Right lung (tissue), 2 donors: ENCODE measurements at regions not wholly inside any gene's neighbourhood (a gene's known extent, or its start where the extent isn't known, plus 50 kb on each side); places are given as distances from the start of the nearest gene placed in this dataset.
"Not testable (repeated sequence)": the region's sequence is repeated elsewhere in the genome, so short reads cannot be mapped to it uniquely, and the experiment has no call there.

ENCODE experiments used
- DNase-seq, 2 donors: peaks; one replicate each; pipeline ENCODE4 v3.0.0-alpha.2; 2013

DNA sequence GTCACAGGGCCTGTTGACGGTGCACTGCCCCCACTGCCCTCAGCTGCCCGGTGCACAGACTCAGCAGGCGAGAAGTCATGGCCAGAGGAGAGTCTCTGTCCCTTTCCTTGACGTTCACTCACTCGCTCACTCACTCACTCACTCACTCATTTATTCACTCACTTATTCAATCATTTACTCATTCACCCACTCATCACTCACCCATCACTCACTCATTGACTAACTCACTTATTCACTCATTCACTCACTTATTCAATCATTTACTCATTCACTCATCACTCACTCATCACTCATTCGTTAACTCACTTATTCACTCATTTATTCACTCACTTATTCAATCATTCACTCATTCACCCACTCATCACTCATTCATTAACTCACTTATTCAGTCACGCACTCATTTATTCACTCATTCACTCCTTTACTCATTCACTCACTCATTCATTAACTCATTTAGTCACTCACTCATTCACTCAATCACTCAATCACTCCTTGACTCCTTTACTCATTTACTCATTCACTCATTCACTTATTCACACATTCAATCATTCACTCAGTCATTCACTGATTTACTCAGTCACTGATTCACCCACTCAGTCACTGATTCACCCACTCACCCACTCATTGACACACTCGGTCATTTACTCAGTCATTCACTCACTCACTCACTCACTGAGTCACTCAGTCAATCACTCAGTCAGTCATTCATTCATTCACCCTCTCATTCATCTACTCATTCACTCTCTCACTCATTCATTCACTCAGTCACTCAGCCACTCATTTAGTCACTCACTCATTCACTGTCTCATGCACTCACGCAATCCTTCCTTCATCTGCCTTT, 1193.5 kb downstream of the BRD1 start:
- DNase-seq: no peak

GRCh38 chr22:48632646-48633246, 1194.9 kb downstream of the BRD1 start:
- no peak for DNase-seq

DNA sequence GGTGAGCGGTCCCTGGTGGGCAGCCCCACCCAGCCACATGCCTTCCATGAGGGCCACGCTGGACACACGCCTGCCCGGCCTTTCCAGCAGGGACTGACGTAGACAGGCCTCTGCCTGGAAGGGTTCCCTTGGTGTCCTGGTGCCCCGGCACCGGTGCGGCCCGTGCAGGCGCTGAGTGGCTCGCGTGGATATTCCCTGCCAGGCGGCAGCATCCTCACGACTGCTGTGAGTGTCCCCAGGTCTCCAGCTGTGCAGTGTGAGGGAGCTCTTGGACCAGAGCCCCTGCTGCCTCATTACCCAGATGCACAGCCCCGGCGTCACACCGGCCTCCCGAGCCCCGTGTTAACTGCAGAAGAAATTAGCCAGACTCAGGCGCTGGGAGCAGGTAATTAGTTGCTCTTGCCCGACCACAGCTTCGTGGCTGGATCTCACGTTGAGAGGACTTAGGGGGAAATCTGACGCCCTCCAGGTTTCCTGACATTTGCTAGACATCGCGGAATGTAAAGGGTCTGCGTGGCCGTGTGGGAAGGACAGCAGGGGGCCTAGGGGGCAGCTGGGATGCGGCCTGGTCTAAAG, 1196.3 kb downstream of the BRD1 start:
- no peak for DNase-seq

- no peak for DNase-seq
These were observed 1196.8 kb downstream of the BRD1 start for GRCh38 chr22:48630848-48631247.

- no peak for DNase-seq
These were observed 1197.3 kb downstream of the BRD1 start for GRCh38 chr22:48630433-48630754.

- DNase-seq: no peak
These were observed 1197.8 kb downstream of the BRD1 start for GRCh38 chr22:48629631-48630432.

- no peak for DNase-seq
These were observed 1198.7 kb downstream of the BRD1 start for GRCh38 chr22:48628891-48629543.

- DNase-seq: no peak
These were observed 1199.7 kb downstream of the BRD1 start for GRCh38 chr22:48627966-48628365.

GRCh38 chr22:48627203-48627602, 1200.5 kb downstream of the BRD1 start:
- peak in 1 of 2 donors; percentile 7 for DNase-seq

- no peak for DNase-seq
These were observed 1203.3 kb downstream of the BRD1 start for GRCh38 chr22:48624401-48624800.

- no peak for DNase-seq
These were observed 1204.7 kb downstream of the BRD1 start for GRCh38 chr22:48622891-48623545.

DNA sequence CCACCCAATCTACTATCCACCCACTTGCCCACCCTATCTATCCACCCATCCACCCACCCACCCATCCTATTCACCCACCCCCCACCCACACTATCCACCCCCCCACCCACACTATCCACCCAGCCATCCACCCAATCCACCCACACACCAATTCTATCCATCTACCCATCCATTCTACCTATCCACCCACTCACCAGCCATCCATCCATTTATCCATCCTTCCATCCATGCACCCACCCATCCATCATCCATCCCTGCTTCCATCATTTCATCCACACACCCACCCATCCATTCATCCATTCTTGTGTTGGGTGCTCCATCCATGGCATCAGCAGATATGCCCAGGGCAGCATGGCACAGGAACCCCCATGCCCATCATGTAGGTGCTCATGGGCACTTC, 1206.6 kb downstream of the BRD1 start:
- DNase-seq: no peak

- not testable (repeated sequence) for DNase-seq
These were observed 1207.2 kb downstream of the BRD1 start for GRCh38 chr22:48620460-48620859.

GRCh38 chr22:48619721-48620120, 1208.0 kb downstream of the BRD1 start:
- no peak for DNase-seq

DNA sequence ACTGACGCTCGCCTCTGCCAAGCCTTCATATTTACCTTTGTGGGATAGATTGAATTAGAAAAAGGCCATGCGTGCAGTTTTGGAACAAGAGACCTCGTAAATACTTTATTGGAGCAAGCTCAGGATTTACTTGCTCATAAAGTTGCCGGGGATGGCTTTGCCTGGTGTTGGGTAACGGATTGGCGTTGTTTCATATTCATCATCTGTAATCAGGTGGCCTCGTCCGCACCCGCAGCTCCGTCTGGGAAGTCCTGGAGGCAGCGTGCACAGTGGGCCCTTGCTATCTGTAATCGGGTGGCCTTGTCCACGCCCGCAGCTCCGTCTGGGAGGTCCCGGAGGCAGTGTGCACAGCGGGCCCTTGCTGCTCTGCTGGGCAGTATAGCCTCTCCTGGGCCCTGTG, 1209.3 kb downstream of the BRD1 start:
- DNase-seq: no peak

DNA sequence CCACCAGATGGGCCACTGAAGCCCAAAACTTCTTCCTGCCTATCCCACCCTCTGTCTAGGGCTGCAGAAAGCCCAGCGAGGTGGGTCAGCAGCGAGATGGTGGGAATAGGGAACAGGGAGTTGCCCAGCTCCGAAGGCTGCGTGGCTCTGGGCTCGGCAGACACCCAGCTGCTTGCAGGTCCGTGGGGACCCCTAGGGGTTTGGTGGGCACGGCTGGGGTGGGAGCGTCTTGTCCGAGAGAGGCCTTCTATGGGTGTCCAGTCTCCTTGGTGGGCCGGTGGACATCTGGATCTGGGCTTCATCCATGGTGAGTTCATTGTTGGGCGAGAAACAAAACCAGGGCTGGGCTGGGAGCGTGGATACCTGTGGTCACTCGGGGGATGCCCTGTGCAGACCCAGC, 1211.0 kb downstream of the BRD1 start:
- DNase-seq: no peak

- DNase-seq: no peak
These were observed 1212.3 kb downstream of the BRD1 start for GRCh38 chr22:48615171-48616008.

- no peak for DNase-seq
These were observed 1214.0 kb downstream of the BRD1 start for GRCh38 chr22:48613566-48614200.

GRCh38 chr22:48612077-48612995, 1215.3 kb downstream of the BRD1 start:
- DNase-seq: no peak
